IMR-90 (cell line): ENCODE measurements at regions not wholly inside any gene's neighbourhood (a gene's known extent, or its start where the extent isn't known, plus 50 kb on each side); places are given as distances from the start of the nearest gene placed in this dataset.

Experiments used
- ATAC-seq: fragments of 200-7000 bp; cut with Tn5 transposase; 2 replicates; pipeline ENCODE4 v1.9.1; 2020; ENCODE audit warnings: low read depth, mild to moderate bottlenecking, moderate library complexity
- BruUV-seq: library from RNA; stranded (reverse); fragments of 400-500 nt; replicated peaks from 2 replicates; lab custom pipeline; 2021; lab: Mats Ljungman, UMichigan
- CTCF ChIA-PET: fragments of 300-600 bp; formaldehyde crosslinking; extraction: SDS; loops from one replicate; lab custom pipeline; 2021; ENCODE audit warnings: antibody characterized with exemption; lab: Yijun Ruan, JAX
- POLR2A ChIA-PET: fragments of 300-600 bp; sonication (Branson Sonifier 250); formaldehyde crosslinking; loops from one replicate; lab custom pipeline; 2022; ENCODE audit warnings: antibody characterized with exemption; ENCODE audit not compliant: unreplicated experiment; lab: Charles Lee
- DNase-seq: peaks from one replicate; pipeline ENCODE4 v3.0.0; 2013
- H2AFZ ChIP-seq: replicated peaks from 2 replicates; pipeline ENCODE3; 2013; ENCODE audit warnings: low read length, mild to moderate bottlenecking; ENCODE audit not compliant: poor library complexity
- H2AK5ac ChIP-seq: 2 replicates; pipeline ENCODE4 v1.6.1; 2013; ENCODE audit warnings: low read depth, low read length, inconsistent platforms
- H2AK9ac ChIP-seq: replicated peaks from 2 replicates; pipeline ENCODE3; 2013; ENCODE audit warnings: mild to moderate bottlenecking, low read depth, low read length, moderate library complexity; ENCODE audit not compliant: poor library complexity
- H2BK120ac ChIP-seq: 2 replicates; pipeline ENCODE4 v1.6.1; 2013; ENCODE audit warnings: low read depth, low read length, inconsistent platforms
- H2BK15ac ChIP-seq: 3 replicates; pipeline ENCODE4 v1.6.1; 2013; ENCODE audit warnings: low read depth, low read length, inconsistent platforms
- H2BK20ac ChIP-seq: 2 replicates; pipeline ENCODE4 v1.6.1; 2013; ENCODE audit warnings: low read depth, mild to moderate bottlenecking, inconsistent platforms, low read length, moderate library complexity
- H2BK5ac ChIP-seq: 2 replicates; pipeline ENCODE4 v1.6.1; 2013; ENCODE audit warnings: mild to moderate bottlenecking, low read depth, low read length, inconsistent platforms; ENCODE audit not compliant: poor library complexity, severe bottlenecking
- H3K14ac ChIP-seq: replicated peaks from 2 replicates; pipeline ENCODE4 v1.6.1; 2013; ENCODE audit warnings: low read depth, low read length, inconsistent platforms
- H3K18ac ChIP-seq: 2 replicates; pipeline ENCODE4 v1.6.1; 2013; ENCODE audit warnings: low read depth, low read length, control low read depth
- H3K23ac ChIP-seq: 2 replicates; pipeline ENCODE4 v1.6.1; 2013; ENCODE audit warnings: low read depth, low read length, inconsistent platforms
- H3K27ac ChIP-seq: 2 replicates; pipeline ENCODE4 v1.5.1; 2013; ENCODE audit warnings: mild to moderate bottlenecking, control low read depth, low read length; ENCODE audit not compliant: insufficient read depth
- H3K27me3 ChIP-seq: 2 replicates; pipeline ENCODE4 v1.6.1; 2013; ENCODE audit warnings: low read length; ENCODE audit not compliant: control insufficient read depth, insufficient read depth
- H3K36me3 ChIP-seq: 2 replicates; pipeline ENCODE4 v1.6.1; 2013; ENCODE audit warnings: low read length, mixed read lengths; ENCODE audit not compliant: control insufficient read depth, insufficient read depth
- H3K4ac ChIP-seq: 2 replicates; pipeline ENCODE4 v1.6.1; 2013; ENCODE audit warnings: low read depth, low read length, inconsistent platforms
- H3K4me1 ChIP-seq: 2 replicates; pipeline ENCODE4 v1.6.1; 2013; ENCODE audit warnings: low read length, mixed read lengths; ENCODE audit not compliant: control insufficient read depth, insufficient read depth
- H3K4me2 ChIP-seq: 2 replicates; pipeline ENCODE4 v1.6.1; 2013; ENCODE audit warnings: low read depth, mild to moderate bottlenecking, control low read depth, low read length, moderate library complexity
- H3K4me3 ChIP-seq: 2 replicates; pipeline ENCODE4 v1.5.1; 2013; ENCODE audit warnings: low read depth, mild to moderate bottlenecking, control low read depth, low read length, moderate library complexity; ENCODE audit not compliant: insufficient read depth
- H3K56ac ChIP-seq: 2 replicates; pipeline ENCODE4 v1.6.1; 2013; ENCODE audit warnings: low read length, inconsistent platforms; ENCODE audit not compliant: insufficient read depth; ENCODE audit errors: extremely low read depth
- H3K79me1 ChIP-seq, 2 experiments: 2 replicates each; pipeline ENCODE4 v1.6.1; 2013; ENCODE audit warnings: low read length in 2 of 2, inconsistent platforms in 1 of 2, low read depth in 1 of 2
- H3K9ac ChIP-seq: 2 replicates; pipeline ENCODE4 v1.6.1; 2013; ENCODE audit warnings: low read depth, low read length, control low read depth
- H3K9me1 ChIP-seq: 2 replicates; pipeline ENCODE4 v1.6.1; 2013; ENCODE audit warnings: low read length, inconsistent platforms; ENCODE audit not compliant: insufficient read depth
- H3K9me3 ChIP-seq: 2 replicates; pipeline ENCODE4 v1.6.1; 2013; ENCODE audit warnings: low read length; ENCODE audit not compliant: control insufficient read depth, insufficient read depth
- H4K20me1 ChIP-seq: 2 replicates; pipeline ENCODE4 v1.6.1; 2013; ENCODE audit warnings: low read length, inconsistent platforms; ENCODE audit not compliant: insufficient read depth
- H4K5ac ChIP-seq: 2 replicates; pipeline ENCODE4 v1.6.1; 2013; ENCODE audit warnings: mild to moderate bottlenecking, low read depth, low read length, control low read depth
- H4K8ac ChIP-seq, 2 experiments: 2 replicates each; pipeline ENCODE4 v1.6.1; 2013; ENCODE audit warnings: low read depth in 2 of 2, low read length in 2 of 2, control low read depth in 1 of 2, inconsistent platforms in 1 of 2
- H4K91ac ChIP-seq: 2 replicates; pipeline ENCODE4 v1.6.1; 2013; ENCODE audit warnings: low read depth, low read length, inconsistent platforms; ENCODE audit not compliant: insufficient read depth
- BHLHE40 ChIP-seq: fragments of 150-350 bp; IDR thresholded peaks from 2 replicates; pipeline ENCODE4 v1.6.1; 2016; ENCODE audit warnings: mild to moderate bottlenecking, low read depth, low read length
- CEBPB ChIP-seq: IDR thresholded peaks from 2 replicates; pipeline ENCODE4 v1.6.1; 2012; ENCODE audit warnings: low read depth, low read length, improper control_type of control experiment
- CHD1 ChIP-seq: IDR thresholded peaks from 2 replicates; pipeline ENCODE4 v1.6.1; 2012; ENCODE audit warnings: low read depth, low read length, improper control_type of control experiment
- FOS ChIP-seq: fragments of 150-350 bp; IDR thresholded peaks from 2 replicates; pipeline ENCODE4 v1.6.1; 2016; ENCODE audit warnings: low read depth, low read length
- MAFK ChIP-seq: IDR thresholded peaks from 2 replicates; pipeline ENCODE4 v1.6.1; 2012; ENCODE audit warnings: low read depth, low read length, improper control_type of control experiment
- MAZ ChIP-seq: IDR thresholded peaks from 2 replicates; pipeline ENCODE4 v1.6.1; 2012; ENCODE audit warnings: low read depth, mild to moderate bottlenecking, low read length, improper control_type of control experiment, moderate library complexity, borderline replicate concordance
- MXI1 ChIP-seq: IDR thresholded peaks from 2 replicates; pipeline ENCODE4 v1.6.1; 2012; ENCODE audit warnings: low read depth, mild to moderate bottlenecking, low read length, moderate library complexity, borderline replicate concordance
- NFE2L2 ChIP-seq: fragments of 150-350 bp; IDR thresholded peaks from 2 replicates; pipeline ENCODE4 v1.6.1; 2016; ENCODE audit warnings: low read depth, mild to moderate bottlenecking, low read length
- POLR2A ChIP-seq: IDR thresholded peaks from 2 replicates; pipeline ENCODE4 v1.6.1; 2012; ENCODE audit warnings: mild to moderate bottlenecking, low read depth, low read length
- RAD21 ChIP-seq: IDR thresholded peaks from 2 replicates; pipeline ENCODE4 v1.6.1; 2012; ENCODE audit warnings: low read length, improper control_type of control experiment
- SMC3 ChIP-seq: fragments of 150-350 bp; IDR thresholded peaks from 2 replicates; pipeline ENCODE4 v1.6.1; 2016; ENCODE audit warnings: low read depth, mild to moderate bottlenecking, antibody characterized with exemption, low read length, moderate library complexity
- WGBS, 2 experiments: methylation state at CpG; one replicate each; pipeline versions ENCODE4 v1.1.5 to v1.1.7; 2013; ENCODE audit warnings: missing lambda C conversion rate in 2 of 2; ENCODE audit not compliant: insufficient read length in 1 of 2; ENCODE audit errors: extremely low coverage in 2 of 2; 5-methylcytosine and 5-hydroxymethylcytosine counted together
- dilution Hi-C: fragments of 300-500 bp; cut with HindIII; formaldehyde crosslinking; loops from one replicate; pipeline ENCODE4 v1.14.3; 2018; ENCODE audit warnings: low sequenced_read_pairs; ENCODE audit not compliant: unreplicated experiment
- in situ Hi-C: fragments of 300-500 bp; cut with MboI; formaldehyde crosslinking; loops from 3 replicates; pipeline ENCODE4 v1.14.3; 2019; ENCODE audit warnings: low sequenced_read_pairs, inconsistent platforms, mixed read lengths
- intact Hi-C: fragments of 100-400 bp; cut with micrococcal nuclease; formaldehyde crosslinking; loops from 2 replicates; pipeline ENCODE4 v1.10.0; 2022
- TF ChIP-seq, protein P1 (sequence below): fragments of 150-350 bp; IDR thresholded peaks from 2 replicates; pipeline ENCODE4 v1.6.1; 2017; ENCODE audit warnings: mild to moderate bottlenecking, antibody characterized with exemption, low read length, low read depth
- TF ChIP-seq, protein P2 (sequence below): conservative IDR thresholded peaks from 2 replicates; pipeline ENCODE4 v1.5.1; 2012; ENCODE audit warnings: mild to moderate bottlenecking, low read depth, low read length, improper control_type of control experiment

DNA sequence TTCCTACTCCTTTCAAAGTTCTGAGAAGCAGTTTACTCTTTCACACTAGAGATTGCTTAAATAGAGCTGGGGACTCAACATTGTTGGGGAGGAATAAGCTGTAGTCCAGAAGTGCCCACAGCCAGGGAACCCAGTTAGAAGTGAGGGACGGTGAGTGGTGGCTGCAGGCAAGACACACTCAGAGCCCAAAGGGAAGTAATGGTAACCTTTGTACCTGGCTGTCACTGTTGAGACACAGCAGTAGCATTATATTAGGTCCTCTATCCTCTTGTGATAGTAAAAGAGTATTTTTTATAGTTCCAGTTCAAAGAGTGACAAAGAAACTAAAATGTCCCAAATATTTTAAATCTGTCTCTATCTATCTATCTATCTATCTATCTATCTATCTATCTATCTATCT lies 263.3 kb downstream of the TTC6 start:
- in situ Hi-C loops = no loop called here
- no peak for TF ChIP-seq FOS
- no peak for TF ChIP-seq MAZ
- no peak for TF ChIP-seq BHLHE40
- TF ChIP-seq, protein P1, sequence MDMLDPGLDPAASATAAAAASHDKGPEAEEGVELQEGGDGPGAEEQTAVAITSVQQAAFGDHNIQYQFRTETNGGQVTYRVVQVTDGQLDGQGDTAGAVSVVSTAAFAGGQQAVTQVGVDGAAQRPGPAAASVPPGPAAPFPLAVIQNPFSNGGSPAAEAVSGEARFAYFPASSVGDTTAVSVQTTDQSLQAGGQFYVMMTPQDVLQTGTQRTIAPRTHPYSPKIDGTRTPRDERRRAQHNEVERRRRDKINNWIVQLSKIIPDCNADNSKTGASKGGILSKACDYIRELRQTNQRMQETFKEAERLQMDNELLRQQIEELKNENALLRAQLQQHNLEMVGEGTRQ = no peak
- TF ChIP-seq, protein P2, sequence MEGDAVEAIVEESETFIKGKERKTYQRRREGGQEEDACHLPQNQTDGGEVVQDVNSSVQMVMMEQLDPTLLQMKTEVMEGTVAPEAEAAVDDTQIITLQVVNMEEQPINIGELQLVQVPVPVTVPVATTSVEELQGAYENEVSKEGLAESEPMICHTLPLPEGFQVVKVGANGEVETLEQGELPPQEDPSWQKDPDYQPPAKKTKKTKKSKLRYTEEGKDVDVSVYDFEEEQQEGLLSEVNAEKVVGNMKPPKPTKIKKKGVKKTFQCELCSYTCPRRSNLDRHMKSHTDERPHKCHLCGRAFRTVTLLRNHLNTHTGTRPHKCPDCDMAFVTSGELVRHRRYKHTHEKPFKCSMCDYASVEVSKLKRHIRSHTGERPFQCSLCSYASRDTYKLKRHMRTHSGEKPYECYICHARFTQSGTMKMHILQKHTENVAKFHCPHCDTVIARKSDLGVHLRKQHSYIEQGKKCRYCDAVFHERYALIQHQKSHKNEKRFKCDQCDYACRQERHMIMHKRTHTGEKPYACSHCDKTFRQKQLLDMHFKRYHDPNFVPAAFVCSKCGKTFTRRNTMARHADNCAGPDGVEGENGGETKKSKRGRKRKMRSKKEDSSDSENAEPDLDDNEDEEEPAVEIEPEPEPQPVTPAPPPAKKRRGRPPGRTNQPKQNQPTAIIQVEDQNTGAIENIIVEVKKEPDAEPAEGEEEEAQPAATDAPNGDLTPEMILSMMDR = no peak
- no peak for TF ChIP-seq CEBPB
- no peak for TF ChIP-seq MXI1
- no peak for TF ChIP-seq MAFK
- no peak for TF ChIP-seq RAD21
- TF ChIP-seq POLR2A = no peak
- TF ChIP-seq CHD1 = no peak
- no peak for TF ChIP-seq NFE2L2
- TF ChIP-seq SMC3 = no peak

More for the DNA sequence above, 263.3 kb downstream of the TTC6 start:
- DNase-seq = no peak
- Histone ChIP-seq H2AFZ (no peak overlapping the region), H3K27me3 (no peaks in the 10 kb centered on the region), H3K9ac (no peak overlapping the region), H3K4me3 (no peak overlapping the region), H2BK20ac (no peak overlapping the region), H4K91ac (no peak overlapping the region), H3K4ac (no peak overlapping the region), H3K36me3 (no peaks in the 10 kb centered on the region), H3K4me1 (no peaks in the 10 kb centered on the region), H3K79me1 (no peaks in the 10 kb centered on the region), H2BK15ac (no peak overlapping the region), H3K56ac (no peak overlapping the region), H2AK9ac (no peak overlapping the region), H3K4me2 (no peak overlapping the region), H4K8ac (no peak overlapping the region), H3K23ac (no peak overlapping the region), H3K9me1 (no peaks in the 10 kb centered on the region), H3K18ac (no peak overlapping the region), H2AK5ac (no peak overlapping the region), H4K20me1 (no peaks in the 10 kb centered on the region), H3K27ac (no peak overlapping the region), H3K9me3 (no peaks in the 10 kb centered on the region), H4K5ac (no peak overlapping the region), H2BK120ac (no peak overlapping the region), H3K14ac (no peak overlapping the region), H2BK5ac (no peak overlapping the region)
- BruUV-seq = no TSS peak
- CTCF ChIA-PET = no interaction called here
- POLR2A ChIA-PET = no interaction called here
- dilution Hi-C loops (no loop called here), intact Hi-C loops (no loop called here)
- no CpG with 5 or more reads among the region's 1 CpG for WGBS, 2 experiments
- no peak for ATAC-seq
